ENCODE measurements at regions not wholly inside any gene's neighbourhood (a gene's known extent, or its start where the extent isn't known, plus 50 kb on each side); places are given as distances from the start of the nearest gene placed in this dataset.

- BruUV-seq (replicated peaks): no TSS peak
- SMC1A ChIA-PET (ENCODE audit: uncharacterized antibody, unreplicated experiment): interaction anchor here (0.5 to 6.6 kb wide), 22 partner anchors 9 to 219 kb away, joined by 3 to 57 read pairs (median 5); partner anchors contain the start of gene TTF2
These were observed 68.0 kb upstream of the PTGFRN start for GRCh38 chr1:116841569-116842344.

GRCh38 chr1:116842654-116843053 is 67.1 kb upstream of the PTGFRN start:
- peaks cover 2% of the 10 kb centered on the region; the same call in 1 of the 2 replicates for H3K4me1 ChIP-seq (ENCODE audit: control insufficient read depth, insufficient read depth, low read length)
- no peak; the same call in 2 of the 3 replicates for ATAC-seq
- no peaks in the 10 kb centered on the region for H3K79me2 ChIP-seq (ENCODE audit: control insufficient read depth, insufficient read depth, low read length)
- H3K27ac ChIP-seq (ENCODE audit: control insufficient read depth, insufficient read depth): no peak overlapping the region
- H3K9ac ChIP-seq (ENCODE audit: control insufficient read depth, insufficient read depth, low read length): no peak overlapping the region
- ChIA-PET CTCF (interaction anchor here (0.6 to 4.6 kb wide), 12 partner anchors 9 to 213 kb away, joined by 3 to 21 read pairs (median 4); no protein-coding TSS in a partner anchor), RAD21 (ENCODE audit: unreplicated experiment) (interaction anchor here (0.7 to 3.8 kb wide), 7 partner anchors 10 to 105 kb away, joined by 3 to 35 read pairs (median 7); no protein-coding TSS in a partner anchor), SMC1A (ENCODE audit: uncharacterized antibody, unreplicated experiment) (interaction anchor here (0.7 to 6.6 kb wide), 17 partner anchors 10 to 218 kb away, joined by 3 to 57 read pairs (median 8); partner anchors contain the start of gene TTF2), POLR2A (interaction anchor here (1.1 to 1.7 kb wide), 5 partner anchors 10 to 73 kb away, joined by 3 to 10 read pairs (median 7); no protein-coding TSS in a partner anchor)
- no peak overlapping the region for H3K4me3 ChIP-seq
- intact Hi-C loops (cut with micrococcal nuclease; ENCODE audit: unreplicated experiment) (no loop called here), in situ Hi-C loops (cut with MboI) (no loop called here)
- H3K27me3 ChIP-seq (replicated peaks in 1 of 2; ENCODE audit: control insufficient read depth in 2 of 2, insufficient read depth in 2 of 2, low read length in 1 of 2): no peaks in the 10 kb centered on the region
- no peak overlapping the region for H2AFZ ChIP-seq (ENCODE audit: control insufficient read depth, low read depth, low read length)
- no peaks in the 10 kb centered on the region for H4K20me1 ChIP-seq (ENCODE audit: control insufficient read depth, insufficient read depth)
- no peak for DNase-seq (ENCODE audit: low read depth, low spot score)
- WGBS (ENCODE audit: insufficient coverage, insufficient replicate concordance, low lambda C conversion rate, missing lambda C conversion rate): 82% methylated on average over 4 of the region's 4 CpGs
- no peaks in the 10 kb centered on the region; the same call in 2 of the 3 replicates for H3K9me3 ChIP-seq (replicated peaks; ENCODE audit: control insufficient read depth, insufficient read depth, low read length)
- FAIRE-seq: no peak
- H3K36me3 ChIP-seq (ENCODE audit: control insufficient read depth in 2 of 2, insufficient read depth in 2 of 2, low read length in 1 of 2): no peaks in the 10 kb centered on the region
- no TSS peak for BruUV-seq (replicated peaks)
- no peak overlapping the region for H3K4me2 ChIP-seq (ENCODE audit: control insufficient read depth, insufficient read depth)
- TF ChIP-seq CREB1 (IDR thresholded peaks at IDR 0.05; ENCODE audit: low read depth) (no peak), STAT1 (conservative IDR thresholded peaks at IDR 0.05) (no peak), FOXK2 (IDR thresholded peaks at IDR 0.05) (no peak), BCL11A (IDR thresholded peaks at IDR 0.05; ENCODE audit: low read depth, low read length) (no peak), RFX5 (IDR thresholded peaks at IDR 0.05; ENCODE audit: low read depth, low read length) (no peak), ZBED1 (IDR thresholded peaks at IDR 0.05; ENCODE audit: borderline replicate concordance) (no peak), RAD21 (IDR thresholded peaks at IDR 0.05; ENCODE audit: insufficient read depth, low read depth, low read length) (no peak), ESRRA (IDR thresholded peaks at IDR 0.05; ENCODE audit: low read length) (no peak), GATAD2B (conservative IDR thresholded peaks at IDR 0.05; ENCODE audit: low read depth) (no peak), TBL1XR1 (IDR thresholded peaks at IDR 0.05; ENCODE audit: low read depth, low read length) (no peak), MYB (IDR thresholded peaks at IDR 0.05; ENCODE audit: borderline replicate concordance, low read depth, low read length) (no peak), SMAD1 (IDR thresholded peaks at IDR 0.05; ENCODE audit: low read depth, partially characterized antibody) (no peak), MYC (IDR thresholded peaks at IDR 0.05; ENCODE audit: insufficient read depth, insufficient read length, insufficient replicate concordance, low read length, severe bottlenecking) (no peak), ZSCAN29 (IDR thresholded peaks at IDR 0.05) (no peak)

More at GRCh38 chr1:116841569-116842344, 68.0 kb upstream of the PTGFRN start:
- in situ Hi-C loops (cut with MboI): no loop called here
- Histone ChIP-seq H3K4me1 (ENCODE audit: control insufficient read depth, insufficient read depth, low read length) (no peaks in the 10 kb centered on the region), H3K36me3 (ENCODE audit: control insufficient read depth in 2 of 2, insufficient read depth in 2 of 2, low read length in 1 of 2) (no peaks in the 10 kb centered on the region), H4K20me1 (ENCODE audit: control insufficient read depth, insufficient read depth) (no peaks in the 10 kb centered on the region), H3K27me3 (replicated peaks in 1 of 2; ENCODE audit: control insufficient read depth in 2 of 2, insufficient read depth in 2 of 2, low read length in 1 of 2) (no peaks in the 10 kb centered on the region), H2AFZ (ENCODE audit: control insufficient read depth, low read depth, low read length) (no peak overlapping the region), H3K9ac (ENCODE audit: control insufficient read depth, insufficient read depth, low read length) (no peak overlapping the region), H3K4me3 (no peak overlapping the region), H3K4me2 (ENCODE audit: control insufficient read depth, insufficient read depth) (no peak overlapping the region), H3K79me2 (ENCODE audit: control insufficient read depth, insufficient read depth, low read length) (no peaks in the 10 kb centered on the region), H3K27ac (ENCODE audit: control insufficient read depth, insufficient read depth) (no peak overlapping the region), H3K9me3 (replicated peaks; ENCODE audit: control insufficient read depth, insufficient read depth, low read length) (no peaks in the 10 kb centered on the region; the same call in 2 of the 3 replicates)
- peak; percentile 40 for ATAC-seq
- 16% methylated on average over 2 of the region's 2 CpGs for WGBS (ENCODE audit: insufficient coverage, insufficient replicate concordance, low lambda C conversion rate, missing lambda C conversion rate)
- ChIA-PET RAD21 (ENCODE audit: unreplicated experiment) (interaction anchor here (0.9 to 3.8 kb wide), 8 partner anchors 9 to 104 kb away, joined by 3 to 35 read pairs (median 7); no protein-coding TSS in a partner anchor), POLR2A (interaction anchor here (0.6 to 1.7 kb wide), 5 partner anchors 9 to 98 kb away, joined by 3 to 10 read pairs (median 7); no protein-coding TSS in a partner anchor), CTCF (interaction anchor here (0.6 to 4.6 kb wide), 15 partner anchors 8 to 214 kb away, joined by 3 to 21 read pairs (median 4); no protein-coding TSS in a partner anchor)
- no peak for FAIRE-seq
- intact Hi-C loops (cut with micrococcal nuclease; ENCODE audit: unreplicated experiment): no loop called here
- DNase-seq (ENCODE audit: low read depth, low spot score): no peak
- TF ChIP-seq, protein P1, sequence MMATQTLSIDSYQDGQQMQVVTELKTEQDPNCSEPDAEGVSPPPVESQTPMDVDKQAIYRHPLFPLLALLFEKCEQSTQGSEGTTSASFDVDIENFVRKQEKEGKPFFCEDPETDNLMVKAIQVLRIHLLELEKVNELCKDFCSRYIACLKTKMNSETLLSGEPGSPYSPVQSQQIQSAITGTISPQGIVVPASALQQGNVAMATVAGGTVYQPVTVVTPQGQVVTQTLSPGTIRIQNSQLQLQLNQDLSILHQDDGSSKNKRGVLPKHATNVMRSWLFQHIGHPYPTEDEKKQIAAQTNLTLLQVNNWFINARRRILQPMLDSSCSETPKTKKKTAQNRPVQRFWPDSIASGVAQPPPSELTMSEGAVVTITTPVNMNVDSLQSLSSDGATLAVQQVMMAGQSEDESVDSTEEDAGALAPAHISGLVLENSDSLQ (IDR thresholded peaks at IDR 0.05): peak; percentile 65; the same call in 1 of the 2 replicates
- TF ChIP-seq CBFB (IDR thresholded peaks at IDR 0.05; ENCODE audit: low read depth): no peak

Measured in GM12878 (cell line).